Mesodermal cell (in vitro differentiated cells): ENCODE measurements at regions not wholly inside any gene's neighbourhood (a gene's known extent, or its start where the extent isn't known, plus 50 kb on each side); places are given as distances from the start of the nearest gene placed in this dataset.

ENCODE experiments used
- H3K27ac ChIP-seq: 2 replicates; pipeline ENCODE4 v1.7.0; 2013; ENCODE audit warnings: mild to moderate bottlenecking, low read depth, low read length, moderate library complexity; ENCODE audit not compliant: severe bottlenecking
- H3K36me3 ChIP-seq: 2 replicates; pipeline ENCODE4 v1.7.1; 2013; ENCODE audit warnings: mild to moderate bottlenecking, low read length, moderate library complexity; ENCODE audit not compliant: control insufficient read depth, insufficient read depth
- H3K4me1 ChIP-seq: one replicate; pipeline ENCODE4 v1.7.1; 2013; ENCODE audit warnings: mild to moderate bottlenecking, low read length; ENCODE audit not compliant: insufficient read depth, control insufficient read depth, poor library complexity, severe bottlenecking
- H3K4me3 ChIP-seq: 2 replicates; pipeline ENCODE4 v1.7.0; 2013; ENCODE audit warnings: low read length, control low read depth, mild to moderate bottlenecking; ENCODE audit not compliant: insufficient read depth, poor library complexity, severe bottlenecking; ENCODE audit errors: extremely low read depth
- H3K9me3 ChIP-seq: 2 replicates; pipeline ENCODE4 v1.7.1; 2013; ENCODE audit warnings: mild to moderate bottlenecking, low read length, moderate library complexity; ENCODE audit not compliant: control insufficient read depth
- WGBS, 2 experiments: methylation state at CpG; one replicate each; pipeline ENCODE4 v1.1.5; 2013; ENCODE audit warnings: missing lambda C conversion rate in 2 of 2; ENCODE audit not compliant: insufficient coverage in 2 of 2; 5-methylcytosine and 5-hydroxymethylcytosine counted together

GRCh38 chr13:37306778-37307544, 201.5 kb upstream of the CSNK1A1L start:
- H3K4me3 ChIP-seq: no peak overlapping the region
- 80 to 100% methylated on average over 2 of the region's 4 CpGs for WGBS, 2 experiments
- no peak overlapping the region for H3K27ac ChIP-seq
- peaks cover 2% of the 10 kb centered on the region for H3K4me1 ChIP-seq
- H3K9me3 ChIP-seq: no peaks in the 10 kb centered on the region
- no peaks in the 10 kb centered on the region for H3K36me3 ChIP-seq

- Histone ChIP-seq H3K36me3 (no peaks in the 10 kb centered on the region), H3K9me3 (no peaks in the 10 kb centered on the region), H3K4me1 (peaks cover 2% of the 10 kb centered on the region), H3K4me3 (no peak overlapping the region), H3K27ac (no peak overlapping the region)
- WGBS, 2 experiments: 100% methylated on average over 1 of the region's 2 CpGs; no CpG with 5 or more reads in 1 of the 2 experiments
Measured at GRCh38 chr13:37303606-37304005, 198.1 kb upstream of the CSNK1A1L start.

- H3K4me1 ChIP-seq: peaks cover 2% of the 10 kb centered on the region
- WGBS, 2 experiments: 100% methylated on average over 1 of the region's 1 CpG
- H3K4me3 ChIP-seq: no peak overlapping the region
- no peak overlapping the region for H3K27ac ChIP-seq
- H3K36me3 ChIP-seq: no peaks in the 10 kb centered on the region
- no peaks in the 10 kb centered on the region for H3K9me3 ChIP-seq
Measured at GRCh38 chr13:37302686-37303085, 197.2 kb upstream of the CSNK1A1L start.

DNA sequence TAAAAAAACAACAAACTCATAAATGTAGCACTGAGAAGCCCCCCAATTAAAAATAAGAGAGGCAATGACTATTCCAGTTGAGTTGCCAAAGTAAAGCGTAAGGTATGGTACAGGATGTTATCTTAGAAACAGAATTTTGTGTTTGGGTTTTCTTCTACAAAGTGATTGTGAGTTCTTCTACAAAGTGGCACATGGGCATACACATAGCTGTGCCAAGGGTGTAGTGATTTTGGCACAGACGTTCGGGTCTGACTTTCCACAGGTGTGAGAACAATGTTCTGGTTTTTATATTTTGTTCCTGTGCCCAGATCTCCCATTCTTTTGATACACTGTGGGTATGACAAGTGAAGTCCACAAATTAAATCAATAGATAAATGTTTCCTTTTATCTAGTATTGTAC, 190.1 kb upstream of the CSNK1A1L start:
- Histone ChIP-seq H3K27ac (no peak overlapping the region), H3K9me3 (no peaks in the 10 kb centered on the region), H3K4me1 (no peaks in the 10 kb centered on the region), H3K36me3 (no peaks in the 10 kb centered on the region), H3K4me3 (no peak overlapping the region)
- 94 to 100% methylated on average over 1 to 3 of the region's 3 CpGs for WGBS, 2 experiments

DNA sequence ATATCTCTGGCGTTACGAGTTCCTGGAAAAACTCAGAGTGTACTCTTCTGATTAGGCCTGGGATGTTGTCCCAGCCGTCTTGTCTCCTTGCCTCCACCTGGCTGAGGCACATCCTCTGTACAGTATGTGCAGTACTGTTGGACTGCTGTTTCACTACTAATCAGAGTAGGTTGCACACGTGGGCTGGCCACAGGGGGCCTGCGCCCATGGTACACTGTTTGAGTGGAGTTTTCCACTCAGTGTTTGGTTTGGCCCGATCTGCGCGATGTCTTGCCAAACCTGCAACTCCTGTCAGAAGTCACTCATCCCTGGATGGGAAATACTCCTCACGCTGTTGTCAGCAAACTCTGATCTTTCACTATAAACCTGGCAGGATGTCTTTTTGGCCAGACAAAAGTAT, 189.6 kb upstream of the CSNK1A1L start:
- H3K4me3 ChIP-seq: no peak overlapping the region
- 82 to 87% methylated on average over 8 to 9 of the region's 9 CpGs for whole genome bisulfite sequencing, 2 experiments

DNA sequence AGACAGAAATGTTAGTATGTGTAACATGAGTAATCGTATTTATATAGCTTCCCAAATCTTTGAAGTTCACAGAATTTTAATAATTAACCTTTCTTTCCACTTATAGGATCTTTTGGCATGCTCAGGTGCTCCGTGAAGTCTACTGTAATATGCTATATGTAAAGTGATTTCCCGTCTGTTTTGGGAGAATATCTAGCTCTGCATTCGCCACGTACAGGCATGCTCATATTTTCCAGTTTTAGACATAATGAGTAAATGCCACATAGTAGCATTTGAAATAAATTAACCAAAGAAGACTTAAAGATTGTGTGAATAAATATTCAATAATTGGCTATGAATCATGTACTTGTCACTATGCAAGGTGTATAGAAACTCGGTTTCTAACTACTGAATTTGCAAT, 189.0 kb upstream of the CSNK1A1L start:
- no peaks in the 10 kb centered on the region for H3K4me1 ChIP-seq
- no peaks in the 10 kb centered on the region for H3K9me3 ChIP-seq
- H3K4me3 ChIP-seq: no peak overlapping the region
- H3K36me3 ChIP-seq: no peaks in the 10 kb centered on the region
- no CpG with 5 or more reads among the region's 6 CpGs for WGBS, 2 experiments
- no peak overlapping the region for H3K27ac ChIP-seq

More for the DNA sequence above, 189.6 kb upstream of the CSNK1A1L start:
- H3K9me3 ChIP-seq: no peaks in the 10 kb centered on the region
- H3K4me1 ChIP-seq: no peaks in the 10 kb centered on the region
- H3K36me3 ChIP-seq: no peaks in the 10 kb centered on the region
- H3K27ac ChIP-seq: no peak overlapping the region

DNA sequence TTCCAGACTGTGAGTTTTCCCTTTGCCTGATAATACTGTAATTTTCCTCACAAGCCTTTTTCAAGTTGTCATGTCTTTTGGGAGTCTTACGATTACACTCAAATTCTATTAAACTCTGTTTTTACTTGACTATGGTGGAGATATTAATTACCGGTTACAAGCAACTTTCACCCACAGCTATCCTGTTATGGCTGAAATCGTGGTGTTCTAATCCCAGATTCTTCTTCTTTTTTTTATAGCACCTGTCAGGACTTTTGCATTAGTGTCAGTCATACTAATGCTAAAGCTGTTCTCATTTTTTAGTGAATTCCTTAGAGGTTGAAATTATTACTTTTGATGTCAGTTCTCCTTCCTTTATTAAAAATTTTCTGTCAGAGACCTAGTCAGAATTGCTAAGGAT, 187.8 kb upstream of the CSNK1A1L start:
- Histone ChIP-seq H3K4me1 (no peaks in the 10 kb centered on the region), H3K27ac (no peak overlapping the region), H3K36me3 (no peaks in the 10 kb centered on the region), H3K9me3 (no peaks in the 10 kb centered on the region), H3K4me3 (no peak overlapping the region)
- WGBS, 2 experiments: 100% methylated on average over 1 of the region's 3 CpGs; no CpG with 5 or more reads in 1 of the 2 experiments

DNA sequence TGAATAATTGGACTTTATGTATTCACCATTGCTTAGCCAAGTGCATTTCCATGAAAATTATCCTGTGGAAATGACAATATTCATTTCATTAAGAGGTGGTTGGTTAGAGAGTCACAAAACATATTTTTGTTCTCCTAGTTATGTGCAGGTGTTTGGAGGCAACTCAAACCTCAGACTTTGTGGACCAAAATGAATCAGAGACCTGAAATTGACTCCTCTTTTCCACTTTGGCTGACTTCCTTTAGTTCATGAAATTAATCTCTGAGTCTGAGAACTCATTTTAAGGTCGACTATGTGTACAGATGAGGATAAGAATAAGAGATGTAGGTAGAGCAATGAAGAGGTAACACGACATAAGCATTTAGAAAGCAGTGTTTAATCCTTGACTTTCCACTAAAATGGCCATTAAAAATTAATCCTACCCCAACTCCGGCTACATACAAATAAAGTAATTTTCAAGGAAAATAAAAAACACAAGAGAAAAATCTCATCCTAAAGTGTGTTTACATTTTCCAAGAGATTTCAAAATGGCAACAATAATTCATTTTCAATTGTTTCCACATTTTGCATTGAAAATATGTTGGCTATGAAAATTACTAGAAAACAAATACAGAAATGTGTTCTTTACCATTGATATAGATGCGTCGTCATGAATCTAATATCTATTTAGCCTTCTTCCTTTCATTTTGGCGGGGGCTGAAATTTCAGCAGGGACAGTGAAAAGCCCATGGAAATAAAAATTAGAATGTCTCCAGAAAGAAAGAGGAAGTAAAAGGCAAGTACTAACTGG, 185.4 kb upstream of the CSNK1A1L start:
- Histone ChIP-seq H3K4me1 (no peaks in the 10 kb centered on the region), H3K27ac (no peak overlapping the region), H3K36me3 (no peaks in the 10 kb centered on the region), H3K4me3 (no peak overlapping the region), H3K9me3 (no peaks in the 10 kb centered on the region)
- 100% methylated on average over 1 of the region's 6 CpGs; no CpG with 5 or more reads in 1 of the 2 experiments for WGBS, 2 experiments

- WGBS, 2 experiments: 75 to 90% methylated on average over 1 to 4 of the region's 6 CpGs
- Histone ChIP-seq H3K27ac (no peak overlapping the region), H3K4me1 (no peaks in the 10 kb centered on the region), H3K9me3 (no peaks in the 10 kb centered on the region), H3K4me3 (no peak overlapping the region), H3K36me3 (no peaks in the 10 kb centered on the region)
Measured at GRCh38 chr13:37289212-37289935, 183.9 kb upstream of the CSNK1A1L start.

DNA sequence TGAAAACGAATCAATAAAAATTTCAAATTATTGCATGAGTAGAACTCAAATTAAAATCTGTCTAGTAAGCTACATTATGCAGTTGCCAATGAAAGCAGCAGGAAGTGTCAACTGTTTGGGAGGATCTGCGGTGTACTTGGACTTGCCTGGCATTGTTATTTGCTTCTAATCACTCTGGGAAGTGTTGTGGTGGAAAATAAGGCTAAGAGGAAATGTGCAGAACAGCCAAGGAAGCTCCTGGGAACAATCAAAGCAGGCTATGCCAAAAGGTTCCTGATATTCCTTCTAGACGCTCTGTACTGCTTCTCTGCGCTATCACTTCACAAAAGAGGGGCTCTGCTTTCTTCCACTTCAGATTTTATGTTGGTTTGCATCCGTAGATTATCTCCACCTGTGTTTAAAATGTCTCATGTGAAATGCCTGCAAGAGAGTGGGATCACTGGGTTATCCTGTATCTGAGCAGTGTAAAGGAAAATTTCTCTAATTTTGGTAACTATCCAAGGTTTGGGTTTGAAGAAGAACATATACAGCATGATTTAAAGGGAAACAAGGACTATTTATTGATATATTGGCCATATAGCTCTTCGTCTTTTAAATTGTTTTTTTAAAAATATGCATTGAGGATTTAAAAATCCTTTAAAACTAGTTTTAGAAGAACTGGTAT, 182.7 kb upstream of the CSNK1A1L start:
- H3K9me3 ChIP-seq: no peaks in the 10 kb centered on the region
- WGBS, 2 experiments: 84 to 98% methylated on average over 2 to 4 of the region's 6 CpGs
- H3K4me1 ChIP-seq: no peaks in the 10 kb centered on the region
- H3K4me3 ChIP-seq: no peak overlapping the region
- H3K27ac ChIP-seq: no peak overlapping the region
- no peaks in the 10 kb centered on the region for H3K36me3 ChIP-seq
